ENCODE measurements at regions not wholly inside any gene's neighbourhood (a gene's known extent, or its start where the extent isn't known, plus 50 kb on each side); places are given as distances from the start of the nearest gene placed in this dataset.
"Not testable (repeated sequence)": the region's sequence is repeated elsewhere in the genome, so short reads cannot be mapped to it uniquely, and the experiment has no call there.

- Histone ChIP-seq H3K36me3 (no peaks in the 10 kb centered on the region), H3K9me3 (no peaks in the 10 kb centered on the region), H3K27ac (no peak overlapping the region), H3K4me1 (no peaks in the 10 kb centered on the region), H3K4me3 (peak overlapping the region; percentile 14), H3K27me3 (peaks cover 8% of the 10 kb centered on the region)
- TF ChIP-seq CTCF (IDR thresholded peaks at IDR 0.05): no peak
- no peak for DNase-seq (ENCODE audit: low spot score in 2 of 2)
- WGBS: 0% methylated on average over 2 of the region's 36 CpGs
These were observed 235.9 kb downstream of the FAM72C start for GRCh38 chr1:143735764-143736461.

GRCh38 chr1:143734261-143734660 is 237.5 kb downstream of the FAM72C start:
- not testable (repeated sequence) for H3K27ac ChIP-seq; H3K4me3 ChIP-seq; H3K9me3 ChIP-seq; H3K4me1 ChIP-seq; H3K27me3 ChIP-seq; DNase-seq (ENCODE audit: low spot score in 2 of 2); H3K36me3 ChIP-seq
- 22% methylated on average over 3 of the region's 3 CpGs for WGBS

GRCh38 chr1:143730890-143731289 is 240.9 kb downstream of the FAM72C start:
- not testable (repeated sequence) for H3K4me3 ChIP-seq; DNase-seq (ENCODE audit: low spot score in 2 of 2); H3K27ac ChIP-seq; H3K4me1 ChIP-seq; H3K36me3 ChIP-seq; H3K27me3 ChIP-seq; H3K9me3 ChIP-seq
- 94% methylated on average over 6 of the region's 6 CpGs for WGBS

GRCh38 chr1:143729449-143730111 is 242.2 kb downstream of the FAM72C start:
- not testable (repeated sequence) for H3K9me3 ChIP-seq; H3K27me3 ChIP-seq; H3K4me1 ChIP-seq; H3K36me3 ChIP-seq; H3K27ac ChIP-seq; H3K4me3 ChIP-seq; DNase-seq (ENCODE audit: low spot score in 2 of 2)
- WGBS: no CpG with 5 or more reads among the region's 39 CpGs

GRCh38 chr1:143728802-143729448 is 242.9 kb downstream of the FAM72C start:
- not testable (repeated sequence) for H3K36me3 ChIP-seq; H3K27me3 ChIP-seq; DNase-seq (ENCODE audit: low spot score in 2 of 2); H3K4me1 ChIP-seq; H3K4me3 ChIP-seq; H3K9me3 ChIP-seq; H3K27ac ChIP-seq
- no CpG with 5 or more reads among the region's 31 CpGs for WGBS

GRCh38 chr1:143727263-143727662 is 244.5 kb downstream of the FAM72C start:
- WGBS: 92% methylated on average over 1 of the region's 1 CpG
- no peaks in the 10 kb centered on the region for H3K4me1 ChIP-seq
- TF ChIP-seq POLR2A (IDR thresholded peaks at IDR 0.05): no peak
- TF ChIP-seq POLR2AphosphoS5 (IDR thresholded peaks at IDR 0.05): no peak
- no peak for TF ChIP-seq EP300 (IDR thresholded peaks at IDR 0.05)
- no peak for DNase-seq (ENCODE audit: low spot score in 2 of 2)
- H3K9me3 ChIP-seq: no peaks in the 10 kb centered on the region
- H3K27me3 ChIP-seq: no peaks in the 10 kb centered on the region
- H3K4me3 ChIP-seq: no peak overlapping the region
- H3K27ac ChIP-seq: no peak overlapping the region
- H3K36me3 ChIP-seq: no peaks in the 10 kb centered on the region

GRCh38 chr1:143721024-143721373 is 250.8 kb downstream of the FAM72C start:
- H3K36me3 ChIP-seq: no peaks in the 10 kb centered on the region
- H3K27me3 ChIP-seq: peaks cover 3% of the 10 kb centered on the region
- TF ChIP-seq EP300 (IDR thresholded peaks at IDR 0.05) (no peak), POLR2AphosphoS5 (IDR thresholded peaks at IDR 0.05) (no peak), CTCF (IDR thresholded peaks at IDR 0.05) (no peak), POLR2A (IDR thresholded peaks at IDR 0.05) (no peak)
- no peak for DNase-seq (ENCODE audit: low spot score in 2 of 2)
- WGBS: 23% methylated on average over 6 of the region's 7 CpGs
- no peaks in the 10 kb centered on the region for H3K9me3 ChIP-seq
- no peak overlapping the region for H3K27ac ChIP-seq
- H3K4me1 ChIP-seq: no peaks in the 10 kb centered on the region
- no peak overlapping the region for H3K4me3 ChIP-seq

Measured in suprapubic skin (tissue), 4 donors.